CD8-positive, alpha-beta memory T cell (primary cell): ENCODE measurements at regions not wholly inside any gene's neighbourhood (a gene's known extent, or its start where the extent isn't known, plus 50 kb on each side); places are given as distances from the start of the nearest gene placed in this dataset.
A peak's percentile ranks its signal among the peaks of the same experiment; 100 is the strongest.

Experiments used
- CTCF ChIA-PET: fragments of 350-600 bp; sonication (Branson Sonifier 250); formaldehyde crosslinking; loops from one replicate; lab custom pipeline; 2021; ENCODE audit warnings: antibody characterized with exemption; lab: Charles Lee
- POLR2A ChIA-PET: fragments of 350-600 bp; sonication (Branson Sonifier 250); formaldehyde crosslinking; loops from one replicate; lab custom pipeline; 2021; ENCODE audit warnings: antibody characterized with exemption; lab: Charles Lee
- DNase-seq, 5 donors: peaks; one replicate each; pipeline versions ENCODE4 v3.0.0 to v3.0.0-alpha.2; 2020 to 2022; ENCODE audit warnings: mixed read lengths in 1 of 5
- H3K27ac ChIP-seq: one replicate; pipeline ENCODE4 v1.7.0; 2013; ENCODE audit warnings: low read depth, mild to moderate bottlenecking, low read length, moderate library complexity
- H3K27me3 ChIP-seq: 2 replicates; pipeline ENCODE4 v1.7.0; 2013; ENCODE audit warnings: low read length, mild to moderate bottlenecking; ENCODE audit not compliant: insufficient read depth, poor library complexity, severe bottlenecking
- H3K36me3 ChIP-seq: 2 replicates; pipeline ENCODE4 v1.7.0; 2013; ENCODE audit warnings: mild to moderate bottlenecking, low read length, moderate library complexity; ENCODE audit not compliant: insufficient read depth
- H3K4me1 ChIP-seq: 2 replicates; pipeline ENCODE4 v1.7.0; 2013; ENCODE audit warnings: mild to moderate bottlenecking, low read length, moderate library complexity; ENCODE audit not compliant: insufficient read depth
- H3K4me3 ChIP-seq: 2 replicates; pipeline ENCODE4 v1.7.0; 2013; ENCODE audit warnings: mild to moderate bottlenecking, low read length
- H3K9me3 ChIP-seq: 2 replicates; pipeline ENCODE4 v1.7.0; 2013; ENCODE audit warnings: mild to moderate bottlenecking, low read length
- H3K27ac Mint-ChIP-seq, 8 donors: one replicate each; pipeline ENCODE4 v1.8.0; 2020 to 2021; ENCODE audit warnings: mixed read lengths in 8 of 8, mild to moderate bottlenecking in 6 of 8, inconsistent platforms in 3 of 8, moderate library complexity in 3 of 8
- H3K27me3 Mint-ChIP-seq, 2 donors: one replicate each; pipeline ENCODE4 v1.8.0; 2020 to 2021; ENCODE audit warnings: mixed read lengths in 2 of 2, mild to moderate bottlenecking in 1 of 2, moderate library complexity in 1 of 2
- H3K36me3 Mint-ChIP-seq, 3 donors: one replicate each; pipeline ENCODE4 v1.8.0; 2020 to 2021; ENCODE audit warnings: mixed read lengths in 3 of 3, inconsistent platforms in 1 of 3, mild to moderate bottlenecking in 1 of 3
- H3K4me1 Mint-ChIP-seq, 3 donors: one replicate each; pipeline ENCODE4 v1.8.0; 2020 to 2021; ENCODE audit warnings: mixed read lengths in 3 of 3, inconsistent platforms in 1 of 3, mild to moderate bottlenecking in 1 of 3
- H3K4me3 Mint-ChIP-seq, 7 donors: one replicate each; pipeline ENCODE4 v1.8.0; 2020 to 2021; ENCODE audit warnings: mixed read lengths in 7 of 7, mild to moderate bottlenecking in 6 of 7, moderate library complexity in 4 of 7, inconsistent platforms in 2 of 7
- H3K9me3 Mint-ChIP-seq, 5 donors: one replicate each; pipeline ENCODE4 v1.8.0; 2020 to 2022; ENCODE audit warnings: mixed read lengths in 5 of 5, mild to moderate bottlenecking in 3 of 5, moderate library complexity in 2 of 5, inconsistent platforms in 1 of 5

DNA sequence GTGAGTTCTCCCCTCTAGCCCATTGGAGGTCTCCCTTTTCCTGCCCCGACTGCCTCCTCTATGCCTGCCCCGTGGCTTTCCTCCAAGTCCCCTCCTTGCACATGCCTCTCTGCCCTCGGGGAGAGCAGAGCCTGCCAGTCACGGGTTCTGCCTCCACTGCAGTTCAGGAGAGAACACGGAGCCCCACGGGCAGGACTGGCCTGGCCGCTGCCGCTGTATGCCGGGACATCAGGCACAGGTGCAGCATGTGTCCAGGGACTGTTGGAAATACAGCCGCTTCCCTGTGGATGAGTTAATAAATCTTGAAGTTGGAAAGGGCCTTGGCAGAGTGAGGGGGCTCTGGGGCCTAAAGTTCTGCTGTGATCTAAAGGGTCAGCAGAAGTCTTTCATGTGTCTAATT lies 676.6 kb downstream of the MATN1 start:
- H3K27me3 Mint-ChIP-seq: peaks cover 7 to 41% of the 10 kb centered on the region in 2 donors
- peaks cover 0 to 1% (median 0%) of the 10 kb centered on the region in 5 donors for H3K9me3 Mint-ChIP-seq
- no peaks in the 10 kb centered on the region for H3K36me3 Mint-ChIP-seq
- no peak overlapping the region for H3K4me3 ChIP-seq
- no peak overlapping the region for H3K27ac Mint-ChIP-seq
- H3K4me1 Mint-ChIP-seq: peaks cover 11 to 20% (median 20%) of the 10 kb centered on the region in 3 donors
- no peak for DNase-seq
- H3K4me3 Mint-ChIP-seq: no peak overlapping the region
- H3K36me3 ChIP-seq: no peaks in the 10 kb centered on the region
- ChIA-PET CTCF (no interaction called here), POLR2A (no interaction called here)
- H3K9me3 ChIP-seq: no peaks in the 10 kb centered on the region
- no peaks in the 10 kb centered on the region for H3K27me3 ChIP-seq
- H3K27ac ChIP-seq: no peak overlapping the region
- peaks cover 9% of the 10 kb centered on the region for H3K4me1 ChIP-seq

DNA sequence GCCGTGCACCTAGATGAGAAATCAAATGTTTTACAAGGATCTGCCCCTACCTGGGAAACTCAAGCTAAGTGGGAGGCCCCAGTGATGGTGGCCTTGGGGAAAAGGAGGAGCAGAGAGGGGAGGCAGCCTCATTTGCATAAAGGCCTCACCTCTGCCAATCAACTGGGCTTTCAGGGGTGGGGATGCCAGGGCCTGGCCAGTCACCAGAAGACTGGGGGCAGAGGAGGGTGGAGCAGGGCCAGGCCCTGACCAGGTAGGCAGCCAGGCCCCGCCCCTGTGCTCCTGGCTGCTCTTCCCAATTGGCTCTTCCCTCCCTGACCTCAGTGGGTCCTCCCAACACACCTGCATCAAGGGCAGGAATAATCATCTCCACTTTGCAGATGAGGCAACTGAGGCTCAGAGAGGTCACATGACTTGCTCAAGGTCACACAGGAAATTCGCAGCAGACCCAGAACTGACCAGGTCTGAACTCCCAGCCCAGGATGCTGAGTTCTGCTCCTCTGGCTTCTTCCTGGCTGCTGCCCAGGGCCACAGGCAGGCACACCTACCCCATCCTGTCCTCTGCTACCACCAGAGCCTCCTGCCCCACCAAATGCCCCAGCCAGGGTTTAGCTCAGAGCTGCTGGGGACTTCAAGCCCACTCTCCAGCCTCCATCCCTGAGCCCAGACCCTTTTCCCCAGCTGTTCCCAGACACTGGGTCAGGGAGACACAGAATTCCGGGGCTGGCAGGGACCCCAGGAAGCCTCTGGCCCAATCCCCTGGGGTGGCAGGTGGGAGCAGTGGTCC lies 677.9 kb downstream of the MATN1 start:
- Mint-ChIP-seq H3K36me3 (no peaks in the 10 kb centered on the region), H3K27ac (no peak overlapping the region), H3K9me3 (peaks cover 0 to 1% (median 0%) of the 10 kb centered on the region in 5 donors), H3K27me3 (peaks cover 6 to 32% of the 10 kb centered on the region in 2 donors), H3K4me3 (no peak overlapping the region), H3K4me1 (peaks cover 14 to 26% (median 23%) of the 10 kb centered on the region in 3 donors)
- H3K27ac ChIP-seq: no peak overlapping the region
- POLR2A ChIA-PET: no interaction called here
- DNase-seq: no peak
- CTCF ChIA-PET: no interaction called here
- no peaks in the 10 kb centered on the region for H3K36me3 ChIP-seq
- no peaks in the 10 kb centered on the region for H3K27me3 ChIP-seq
- H3K4me1 ChIP-seq: peaks cover 9% of the 10 kb centered on the region
- H3K4me3 ChIP-seq: no peak overlapping the region
- H3K9me3 ChIP-seq: no peaks in the 10 kb centered on the region

DNA sequence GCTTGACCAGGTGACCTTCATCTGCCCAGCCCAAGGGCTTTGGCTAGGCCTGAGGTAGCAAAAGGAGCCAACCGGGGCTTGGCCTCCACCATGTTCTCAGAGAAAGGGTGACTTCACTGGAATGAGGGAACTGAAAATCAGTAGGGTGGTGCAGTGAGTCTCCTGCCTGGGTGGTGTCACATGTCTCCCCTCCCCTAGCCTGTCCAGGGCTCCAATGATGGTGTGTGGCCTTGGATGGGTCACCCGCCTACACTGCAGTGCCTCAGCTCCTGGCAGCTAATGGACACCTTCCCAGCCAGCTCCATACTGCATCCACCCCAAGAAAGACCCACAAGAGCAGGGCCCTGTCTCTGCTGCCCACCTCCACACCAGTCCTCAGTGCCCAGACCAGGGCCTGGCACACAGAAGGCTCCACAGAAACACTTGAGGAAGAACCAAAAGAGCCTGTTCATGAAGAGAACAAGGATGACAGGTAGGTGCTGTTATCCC lies 678.7 kb downstream of the MATN1 start:
- peak overlapping the region in 2 of 8 donors; percentile 33 to 60 for H3K27ac Mint-ChIP-seq
- H3K4me3 Mint-ChIP-seq: peak overlapping the region in 1 of 7 donors; percentile 2
- H3K27me3 Mint-ChIP-seq: peaks cover 6 to 26% of the 10 kb centered on the region in 2 donors
- no peaks in the 10 kb centered on the region for H3K36me3 ChIP-seq
- H3K9me3 ChIP-seq: no peaks in the 10 kb centered on the region
- no peak for DNase-seq
- peaks cover 0 to 1% (median 0%) of the 10 kb centered on the region in 5 donors for H3K9me3 Mint-ChIP-seq
- ChIA-PET CTCF (no interaction called here), POLR2A (no interaction called here)
- H3K4me1 ChIP-seq: peaks cover 9% of the 10 kb centered on the region
- no peak overlapping the region for H3K27ac ChIP-seq
- no peaks in the 10 kb centered on the region for H3K27me3 ChIP-seq
- no peak overlapping the region for H3K4me3 ChIP-seq
- peaks cover 14 to 26% (median 23%) of the 10 kb centered on the region in 3 donors for H3K4me1 Mint-ChIP-seq
- no peaks in the 10 kb centered on the region for H3K36me3 Mint-ChIP-seq

DNA sequence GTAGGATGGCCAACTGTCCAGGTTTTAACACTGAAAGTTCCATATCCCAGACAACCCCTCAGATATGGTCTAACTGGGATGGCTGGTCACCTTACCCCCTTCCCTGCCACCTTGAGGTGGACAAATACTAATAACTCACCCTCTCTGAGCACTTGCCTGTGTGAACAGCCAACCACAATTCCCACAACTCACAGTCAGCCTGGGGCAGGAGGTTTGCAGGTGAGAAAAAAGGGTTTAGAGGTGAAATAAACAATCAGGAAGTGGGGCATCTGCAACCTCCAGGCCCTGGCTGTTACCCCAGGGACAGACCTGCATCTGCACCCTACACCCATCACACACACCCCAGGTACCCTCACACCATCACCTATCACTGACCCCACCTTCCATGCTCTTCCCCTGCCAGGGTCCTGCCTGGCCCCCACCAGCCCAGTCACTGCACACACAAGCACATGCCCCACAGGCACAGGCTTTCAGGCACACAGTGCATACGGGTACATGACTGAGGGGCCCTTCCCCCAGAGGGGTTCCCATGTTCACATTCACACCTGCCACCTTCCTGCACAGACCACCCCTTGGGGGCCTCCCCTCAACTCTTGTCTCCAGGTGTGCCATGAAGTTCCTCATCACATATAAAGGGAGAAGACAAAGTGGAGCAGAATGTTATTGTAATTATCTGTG lies 679.5 kb downstream of the MATN1 start:
- Histone ChIP-seq H3K4me1 (peaks cover 9% of the 10 kb centered on the region), H3K9me3 (no peaks in the 10 kb centered on the region), H3K36me3 (no peaks in the 10 kb centered on the region), H3K4me3 (no peak overlapping the region), H3K27me3 (no peaks in the 10 kb centered on the region), H3K27ac (no peak overlapping the region)
- Mint-ChIP-seq H3K36me3 (no peaks in the 10 kb centered on the region), H3K27me3 (peaks cover 2 to 27% of the 10 kb centered on the region in 2 donors), H3K4me3 (peak overlapping the region in 5 of 7 donors; percentile 52 to 67 (median 56)), H3K9me3 (peaks cover 0 to 1% (median 0%) of the 10 kb centered on the region in 5 donors), H3K27ac (peak overlapping the region in 5 of 8 donors; percentile 7 to 84 (median 16)), H3K4me1 (peaks cover 14 to 26% (median 23%) of the 10 kb centered on the region in 3 donors)
- CTCF ChIA-PET: no interaction called here
- peak in 1 of 5 donors; percentile 11 for DNase-seq
- POLR2A ChIA-PET: interaction anchor here (0.9 kb wide), 1 partner anchor 40 kb away, joined by 3 read pairs; no protein-coding TSS in a partner anchor

DNA sequence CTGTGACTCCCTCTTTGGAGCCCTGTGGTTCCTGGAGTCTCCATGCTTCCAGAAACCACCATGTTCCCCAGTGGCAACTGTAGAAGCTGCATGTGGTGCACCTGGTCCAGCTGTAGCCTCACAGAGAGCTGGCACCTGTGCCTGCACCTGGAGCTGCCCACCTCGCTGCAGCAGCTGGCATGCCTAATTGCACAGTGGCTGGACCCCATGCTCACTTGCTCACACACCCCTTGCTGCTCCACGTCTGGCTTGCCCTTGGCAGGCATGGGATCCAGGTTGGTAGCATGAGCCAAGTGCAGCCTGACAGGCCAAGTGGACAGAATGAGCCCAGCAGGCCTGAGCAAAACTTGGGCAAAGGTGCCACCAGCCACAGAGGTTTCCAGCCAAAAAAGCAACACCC lies 680.1 kb downstream of the MATN1 start:
- peaks cover 14 to 26% (median 23%) of the 10 kb centered on the region in 3 donors for H3K4me1 Mint-ChIP-seq
- Histone ChIP-seq H3K27ac (no peak overlapping the region), H3K4me1 (peaks cover 9% of the 10 kb centered on the region), H3K27me3 (no peaks in the 10 kb centered on the region), H3K9me3 (no peaks in the 10 kb centered on the region), H3K4me3 (no peak overlapping the region), H3K36me3 (no peaks in the 10 kb centered on the region)
- H3K4me3 Mint-ChIP-seq: peak overlapping the region in 4 of 7 donors; percentile 52 to 67 (median 58)
- no peaks in the 10 kb centered on the region for H3K36me3 Mint-ChIP-seq
- H3K27me3 Mint-ChIP-seq: peaks cover 3 to 24% of the 10 kb centered on the region in 2 donors
- CTCF ChIA-PET: no interaction called here
- H3K27ac Mint-ChIP-seq: peak overlapping the region in 2 of 8 donors; percentile 53 to 84
- H3K9me3 Mint-ChIP-seq: peaks cover 0 to 1% (median 0%) of the 10 kb centered on the region in 5 donors
- no peak for DNase-seq
- POLR2A ChIA-PET: interaction anchor here (0.9 kb wide), 1 partner anchor 39 kb away, joined by 3 read pairs; no protein-coding TSS in a partner anchor

DNA sequence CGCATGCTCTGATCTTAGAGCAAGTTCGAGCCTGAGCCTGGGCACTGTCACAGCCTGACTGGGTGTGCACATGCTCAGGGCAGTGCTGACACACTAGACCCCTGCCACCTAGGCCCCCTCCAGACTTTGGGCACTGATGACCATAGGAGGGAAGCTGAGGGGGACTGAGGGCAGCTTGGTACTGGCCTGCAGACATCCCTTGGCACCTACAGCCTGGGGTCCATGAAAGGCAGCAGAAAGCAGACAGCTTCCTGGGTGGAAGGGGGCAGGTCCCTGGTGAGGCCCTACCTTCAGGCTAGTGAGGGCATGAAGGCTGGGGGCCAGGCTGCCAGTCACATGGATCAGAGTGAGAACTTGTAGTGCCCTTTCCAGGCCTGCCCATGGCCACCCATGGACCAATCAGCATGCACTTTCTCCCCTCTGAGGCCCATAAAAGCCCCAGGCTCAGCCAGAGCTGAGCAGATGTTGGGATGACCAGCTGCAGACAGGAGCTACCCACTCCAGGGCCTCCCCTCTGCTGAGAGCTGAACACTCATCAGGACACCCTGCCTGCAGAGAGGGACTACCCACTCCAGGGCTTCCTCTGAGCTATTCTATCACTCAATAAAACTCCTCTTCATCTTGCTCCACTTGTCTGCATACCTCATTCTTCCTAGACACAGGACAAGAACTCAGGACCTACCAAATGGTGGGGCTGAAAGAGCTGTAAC lies 680.8 kb downstream of the MATN1 start:
- POLR2A ChIA-PET: interaction anchor here (0.9 kb wide), 1 partner anchor 39 kb away, joined by 3 read pairs; no protein-coding TSS in a partner anchor
- no peak for DNase-seq

DNA sequence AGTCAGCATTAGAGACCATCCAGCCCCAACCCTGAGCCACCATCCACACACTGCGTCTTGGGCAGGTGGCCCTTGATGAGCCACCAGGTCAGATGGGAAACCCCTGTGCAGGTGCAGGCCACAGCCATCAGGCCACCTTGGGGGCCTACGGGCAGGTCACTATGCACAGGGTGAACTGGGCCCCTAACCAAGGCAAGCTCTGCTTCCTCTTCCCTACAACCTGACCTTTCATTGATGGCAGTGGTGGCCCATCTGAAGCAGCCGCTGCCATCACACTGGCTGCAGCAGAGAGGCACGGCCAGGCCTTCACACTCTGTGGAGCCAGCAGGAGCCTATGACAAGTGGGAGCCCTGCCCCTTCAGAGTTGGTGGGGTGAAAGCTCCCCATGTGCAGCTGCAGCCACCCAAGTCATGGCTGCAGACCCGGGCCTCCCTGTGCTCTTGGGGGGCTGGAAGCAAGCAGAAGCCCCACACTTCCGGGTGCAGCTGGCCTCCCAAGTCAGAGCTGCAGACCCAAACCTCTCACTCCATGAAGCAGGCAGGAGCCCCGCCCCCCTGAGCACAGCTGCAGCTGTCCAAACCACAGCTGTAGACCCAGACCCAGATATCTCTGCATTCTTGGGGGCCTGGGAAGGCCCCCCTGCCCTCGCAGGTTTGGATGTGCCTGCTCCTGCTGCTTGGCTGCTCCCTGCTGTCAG lies 681.5 kb downstream of the MATN1 start:
- Mint-ChIP-seq H3K36me3 (no peaks in the 10 kb centered on the region), H3K4me3 (peak overlapping the region in 3 of 7 donors; percentile 13 to 22 (median 16)), H3K27ac (peak overlapping the region in 1 of 8 donors; percentile 9), H3K27me3 (peaks cover 5 to 19% of the 10 kb centered on the region in 2 donors), H3K4me1 (peaks cover 14 to 26% (median 23%) of the 10 kb centered on the region in 3 donors), H3K9me3 (peaks cover 0 to 1% (median 0%) of the 10 kb centered on the region in 5 donors)
- Histone ChIP-seq H3K4me1 (peaks cover 9% of the 10 kb centered on the region), H3K36me3 (no peaks in the 10 kb centered on the region), H3K27ac (no peak overlapping the region), H3K4me3 (no peak overlapping the region), H3K9me3 (no peaks in the 10 kb centered on the region), H3K27me3 (no peaks in the 10 kb centered on the region)
- CTCF ChIA-PET: no interaction called here
- no peak for DNase-seq
- POLR2A ChIA-PET: no interaction called here

More for the DNA sequence above, 680.8 kb downstream of the MATN1 start:
- H3K27me3 ChIP-seq: no peaks in the 10 kb centered on the region
- Mint-ChIP-seq H3K27ac (no peak overlapping the region), H3K27me3 (peaks cover 5 to 19% of the 10 kb centered on the region in 2 donors), H3K4me1 (peaks cover 14 to 26% (median 23%) of the 10 kb centered on the region in 3 donors), H3K9me3 (peaks cover 0 to 1% (median 0%) of the 10 kb centered on the region in 5 donors), H3K4me3 (peak overlapping the region in 1 of 7 donors; percentile 28), H3K36me3 (no peaks in the 10 kb centered on the region)
- no peak overlapping the region for H3K4me3 ChIP-seq
- CTCF ChIA-PET: no interaction called here
- H3K9me3 ChIP-seq: no peaks in the 10 kb centered on the region
- H3K4me1 ChIP-seq: peaks cover 9% of the 10 kb centered on the region
- H3K27ac ChIP-seq: no peak overlapping the region
- H3K36me3 ChIP-seq: no peaks in the 10 kb centered on the region
